Right kidney (tissue), 1 donor: ENCODE measurements at regions not wholly inside any gene's neighbourhood (a gene's known extent, or its start where the extent isn't known, plus 50 kb on each side); places are given as distances from the start of the nearest gene placed in this dataset.
"Not testable (repeated sequence)": the region's sequence is repeated elsewhere in the genome, so short reads cannot be mapped to it uniquely, and the experiment has no call there.

ENCODE experiments used
- DNase-seq: peaks from one replicate; pipeline ENCODE4 v3.0.0-alpha.2; 2016

DNA sequence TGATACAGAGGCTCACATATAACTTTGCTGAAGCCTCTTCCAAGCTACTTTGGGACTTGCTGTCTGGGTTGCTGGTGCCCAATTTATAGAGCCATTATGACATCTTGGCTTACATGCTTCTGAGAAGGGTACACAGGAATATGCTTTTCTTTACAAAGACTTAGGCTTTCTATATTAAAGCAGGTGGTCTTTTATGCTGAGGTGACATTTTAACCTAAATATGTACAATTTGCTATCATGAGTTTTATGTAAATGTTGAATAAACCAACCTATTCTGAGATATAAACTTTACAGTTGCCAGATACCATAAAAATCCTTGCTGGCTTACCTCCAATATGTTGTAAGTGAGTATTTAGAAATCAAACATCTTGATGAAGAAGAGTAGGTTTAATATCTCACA, 509.2 kb upstream of the CHD1 start:
- no peak for DNase-seq

DNA sequence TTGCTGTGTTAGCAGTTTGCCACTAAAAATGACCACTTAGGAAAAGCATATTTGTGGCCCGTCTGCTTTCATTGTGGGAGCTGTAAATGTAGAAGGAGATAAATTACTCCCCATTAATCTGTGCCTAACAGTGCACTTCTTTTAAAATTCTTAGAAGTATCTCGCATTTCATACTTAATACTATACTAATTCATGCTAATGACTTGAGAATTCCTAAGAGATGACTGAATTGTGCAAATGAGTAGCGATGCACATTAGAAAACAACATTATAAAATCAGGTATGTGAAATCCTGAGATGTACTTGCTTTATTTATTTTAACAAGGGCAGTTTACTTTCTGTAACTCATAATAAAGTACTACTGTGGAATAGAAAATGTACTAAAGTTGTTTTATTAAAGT, 494.6 kb upstream of the CHD1 start:
- not testable (repeated sequence) for DNase-seq

DNA sequence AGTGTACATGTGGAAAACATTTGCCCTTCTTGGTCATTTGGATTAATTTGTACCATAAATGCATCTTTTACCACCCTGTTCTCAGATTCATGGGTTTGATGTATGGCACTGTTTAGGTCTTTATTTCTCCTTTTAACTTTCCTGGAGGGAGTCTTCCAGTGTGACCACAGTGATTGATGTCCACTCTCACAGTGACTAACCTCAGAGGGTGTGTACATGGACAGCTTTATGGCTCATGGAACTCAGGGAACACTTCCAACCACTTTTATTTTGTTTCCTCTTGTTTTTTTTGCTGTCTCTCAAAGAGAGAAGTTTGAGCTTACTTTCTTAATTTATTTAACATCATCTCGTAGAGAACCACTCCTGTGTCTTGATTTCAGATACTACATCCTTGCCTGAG, 489.8 kb upstream of the CHD1 start:
- DNase-seq, result not testable (repeated sequence)

DNA sequence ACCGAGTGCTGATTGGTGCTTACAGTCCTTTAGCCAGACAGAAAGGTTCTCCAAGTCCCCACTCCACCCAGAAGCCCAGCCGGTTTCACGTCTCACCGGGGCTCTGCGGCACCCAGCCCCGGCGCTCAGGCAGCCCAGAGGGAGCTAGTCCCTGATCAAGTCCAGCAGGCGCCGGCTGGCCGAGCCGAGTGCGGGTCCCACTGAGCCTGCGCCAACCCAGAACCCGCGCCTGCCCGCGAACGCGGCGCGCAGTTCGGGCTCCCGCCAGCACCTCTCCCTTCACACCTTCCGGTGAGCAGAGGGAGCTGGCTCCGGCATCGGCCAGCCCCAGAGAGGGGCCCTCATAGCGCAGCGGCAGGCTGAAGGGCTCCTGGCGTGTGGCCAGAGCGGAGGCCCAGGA, 481.6 kb upstream of the CHD1 start:
- DNase-seq, result not testable (repeated sequence)

DNA sequence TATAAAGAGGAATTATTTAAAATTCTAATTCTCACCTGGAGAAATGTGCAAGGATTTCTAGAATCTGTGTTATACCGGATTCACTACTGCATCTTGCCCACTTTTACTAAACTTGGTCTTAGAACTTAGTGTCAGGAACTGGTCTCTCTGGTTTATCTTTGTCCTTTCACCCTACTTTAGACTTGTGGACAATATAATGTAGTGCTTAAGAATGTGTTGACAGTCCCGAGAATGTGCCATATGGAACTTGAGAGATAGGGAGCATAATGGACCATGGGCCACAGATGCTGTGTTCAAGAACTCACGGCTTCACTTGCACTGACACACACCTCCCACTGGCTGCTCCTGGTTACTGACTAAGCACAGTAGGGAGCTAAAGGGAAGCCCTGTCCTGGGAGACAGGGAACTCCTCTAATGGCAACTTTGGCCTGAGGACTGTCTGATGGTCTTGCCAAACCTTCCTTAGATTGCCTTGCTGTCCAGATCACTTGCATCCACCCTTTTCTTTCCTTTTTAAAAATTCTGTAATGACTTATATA, 476.0 kb upstream of the CHD1 start:
- DNase-seq, result not testable (repeated sequence)

DNA sequence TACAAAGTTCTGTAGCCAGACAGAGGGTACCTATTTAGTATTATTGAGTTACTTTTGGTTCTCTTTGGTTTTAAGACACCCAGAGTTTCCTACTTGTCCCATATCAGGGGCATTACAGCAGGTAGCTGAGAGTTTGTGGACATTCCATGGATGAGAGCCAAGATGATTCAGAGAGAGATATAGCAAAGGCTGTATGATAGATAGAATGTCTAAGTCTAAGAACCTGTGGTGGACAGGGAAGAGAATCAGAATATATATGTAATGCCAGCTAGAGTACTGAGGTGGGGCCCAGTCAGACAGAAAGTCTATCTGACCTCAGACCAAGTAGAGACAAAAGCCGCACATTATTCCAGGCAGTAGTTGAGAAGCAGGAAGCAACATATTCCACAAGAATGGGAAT, 471.8 kb upstream of the CHD1 start:
- not testable (repeated sequence) for DNase-seq

DNA sequence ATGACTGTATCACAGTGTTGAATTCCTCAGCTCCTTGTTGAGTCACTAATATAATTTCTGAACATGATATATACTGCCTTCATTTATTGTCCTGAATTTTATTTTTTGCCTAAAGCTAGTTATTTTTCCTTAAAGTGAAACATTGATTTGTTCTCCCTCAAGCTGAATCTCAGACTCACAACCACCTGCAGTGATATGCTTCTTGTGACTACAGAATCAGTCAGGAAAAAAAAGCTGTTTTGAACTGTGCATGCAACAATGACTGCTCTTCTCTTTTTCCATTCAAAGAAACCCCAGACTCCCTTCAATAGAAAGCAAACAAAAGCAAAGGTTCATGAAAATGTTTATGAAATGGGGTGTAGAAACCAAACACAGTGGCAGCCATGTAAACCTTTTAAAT, 470.2 kb upstream of the CHD1 start:
- DNase-seq, result no peak

DNA sequence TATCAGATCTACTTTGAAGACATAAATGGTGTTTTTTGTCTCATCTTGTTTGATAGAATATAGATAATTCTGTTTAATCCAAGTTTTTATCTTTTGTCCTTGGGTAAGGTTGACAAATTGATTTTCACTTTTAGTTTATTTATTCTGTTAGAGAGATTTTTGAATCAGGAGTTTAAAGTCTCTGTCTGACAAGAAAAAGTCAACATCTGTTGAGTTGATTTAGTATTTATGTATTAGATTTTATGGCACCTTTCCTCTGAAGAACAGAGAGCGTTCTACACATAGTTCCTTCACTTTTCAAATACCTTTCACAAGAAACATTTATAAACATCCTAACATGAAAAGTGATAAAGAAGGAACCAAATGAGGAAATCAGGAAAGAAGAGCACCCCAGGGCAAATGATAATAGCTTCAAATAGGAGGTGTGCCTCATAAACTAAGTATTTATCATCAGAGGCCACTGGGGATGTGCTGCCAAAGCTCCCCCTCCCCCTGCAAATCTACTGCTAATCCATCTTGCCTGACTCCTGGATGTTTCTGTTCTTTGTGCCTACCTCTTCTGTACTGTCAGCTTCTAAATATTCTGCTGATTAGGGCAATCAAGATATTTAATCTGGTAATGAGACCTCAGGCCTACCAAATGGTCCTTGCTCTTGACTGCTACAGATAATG, 457.7 kb upstream of the CHD1 start:
- no peak for DNase-seq

DNA sequence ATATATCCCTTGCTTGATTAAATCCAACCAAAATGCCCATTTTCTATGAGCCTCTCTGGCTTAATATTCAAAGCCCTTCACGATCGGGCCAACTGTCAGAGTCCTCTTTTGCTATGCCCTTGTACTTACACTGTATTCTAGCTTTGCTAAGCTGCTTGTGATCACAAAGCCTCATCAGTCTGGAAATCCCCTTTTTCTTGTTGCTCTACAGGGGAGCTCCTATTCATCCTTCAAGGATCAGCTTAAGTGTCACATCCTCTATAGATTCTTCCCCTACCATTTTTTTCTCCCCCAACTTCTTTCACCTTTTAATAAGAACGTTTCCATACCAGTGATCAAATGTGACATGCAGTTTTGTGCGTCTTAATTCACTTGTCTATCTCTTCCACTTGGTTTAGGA, 450.4 kb upstream of the CHD1 start:
- no peak for DNase-seq

DNA sequence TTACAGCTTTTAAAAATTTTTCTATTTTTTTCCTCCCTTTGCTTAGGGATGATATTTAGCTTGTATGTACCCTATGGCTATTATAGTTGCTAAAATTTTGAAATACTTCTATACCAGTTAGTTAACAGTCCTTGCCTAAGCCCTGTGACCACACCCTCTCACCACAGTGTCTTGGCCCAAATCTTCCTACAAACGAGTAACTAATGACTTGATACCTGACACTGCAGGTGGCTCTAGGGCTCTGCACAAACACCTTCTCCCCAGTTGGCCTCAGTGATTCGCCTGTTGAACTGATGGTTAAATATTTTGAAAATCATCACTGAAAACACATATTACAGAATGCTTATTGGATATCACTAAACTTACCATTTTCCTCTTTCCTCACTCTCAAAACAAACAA, 449.6 kb upstream of the CHD1 start:
- DNase-seq, result no peak

DNA sequence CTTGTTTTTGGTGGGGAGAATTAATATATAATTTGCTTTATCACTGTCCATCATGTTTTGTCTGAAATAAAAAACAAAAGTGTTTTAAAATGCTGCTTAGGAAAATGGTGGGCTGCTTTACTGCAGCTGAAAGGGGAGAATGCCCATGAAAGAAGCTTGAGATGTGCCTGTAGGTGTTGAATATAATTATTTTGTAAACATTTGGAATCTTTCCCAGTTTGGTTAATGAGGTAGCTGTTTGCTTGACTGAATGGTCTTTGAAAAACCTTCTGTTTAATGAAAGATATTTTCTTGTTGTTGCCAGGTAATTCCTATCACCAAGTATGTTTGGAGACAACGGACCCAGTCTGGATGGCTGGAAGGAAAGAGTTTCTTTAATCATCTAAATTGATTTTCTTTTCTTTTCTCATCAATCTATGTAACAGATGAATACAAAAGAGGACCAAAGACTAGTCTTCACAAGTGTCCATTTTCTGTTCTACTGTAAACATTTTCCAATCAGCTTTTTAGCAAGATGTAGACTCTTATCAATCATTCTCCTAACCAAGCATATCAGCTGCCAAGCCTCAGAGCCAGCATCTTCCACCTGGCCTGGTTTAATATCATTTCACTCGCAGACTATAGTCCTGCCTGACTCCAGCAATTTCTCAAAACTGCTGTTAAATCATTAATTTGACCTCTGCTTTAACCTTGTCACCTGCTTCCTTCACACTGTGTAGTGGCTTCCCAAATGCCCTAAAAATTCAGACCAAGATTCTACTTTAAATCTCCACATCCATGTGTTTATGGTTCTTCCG, 441.2 kb upstream of the CHD1 start:
- no peak for DNase-seq

DNA sequence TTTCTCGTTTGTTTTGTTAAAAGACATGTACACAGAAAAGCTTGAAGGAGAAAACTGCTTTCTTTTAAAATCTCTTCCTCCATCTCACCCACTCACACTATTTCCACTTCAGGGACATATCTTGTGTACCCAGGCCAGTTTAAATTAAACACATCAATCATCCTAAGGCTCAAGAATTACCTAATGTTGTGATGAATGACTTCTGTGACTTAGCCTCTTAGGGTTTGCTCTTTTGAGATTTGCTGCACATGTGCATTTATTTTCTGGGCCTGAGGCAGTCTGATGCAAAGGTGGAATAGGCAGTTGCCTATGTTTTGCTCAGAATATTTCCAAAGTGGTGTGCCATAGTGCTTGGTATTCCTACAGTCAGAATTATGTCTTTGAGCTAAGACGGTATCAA, 439.9 kb upstream of the CHD1 start:
- DNase-seq, result no peak

DNA sequence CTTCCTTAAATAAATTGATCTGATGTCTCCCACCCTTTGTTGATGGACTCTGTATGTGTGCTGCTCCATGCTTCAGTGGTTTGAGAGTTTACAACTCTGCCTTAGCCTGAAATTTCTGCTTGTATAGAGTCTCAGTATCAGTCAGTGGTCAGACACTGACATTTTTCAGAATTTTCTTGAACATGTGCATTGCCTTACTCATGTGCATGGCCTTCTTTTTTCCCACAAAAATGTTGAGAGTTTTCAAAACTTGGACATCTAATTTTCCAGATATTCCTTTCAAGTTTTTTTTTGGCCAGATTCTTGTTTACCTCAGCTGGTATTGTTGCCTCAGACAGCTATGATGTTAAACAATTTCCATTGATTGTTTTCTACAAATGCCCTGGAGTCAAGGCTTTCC, 427.1 kb upstream of the CHD1 start:
- no peak for DNase-seq

DNA sequence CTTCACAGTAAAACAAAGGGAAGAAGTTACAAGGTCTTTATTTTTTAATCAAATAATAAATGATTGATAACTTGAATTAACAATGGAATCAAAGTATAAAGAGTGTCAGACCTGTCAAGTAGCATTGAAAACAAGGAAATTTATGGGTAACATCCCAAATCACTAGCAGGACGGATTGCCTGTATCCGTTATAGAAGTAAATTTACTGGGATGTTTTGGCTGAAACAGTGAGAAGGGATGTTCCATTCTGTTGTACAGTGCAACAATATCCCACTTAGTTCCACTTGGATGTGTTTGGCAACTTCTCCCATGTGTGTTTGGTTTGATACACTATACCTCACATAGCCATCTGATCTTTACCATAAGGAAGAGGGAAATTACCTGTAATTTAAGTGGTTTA, 421.0 kb upstream of the CHD1 start:
- DNase-seq, result no peak

DNA sequence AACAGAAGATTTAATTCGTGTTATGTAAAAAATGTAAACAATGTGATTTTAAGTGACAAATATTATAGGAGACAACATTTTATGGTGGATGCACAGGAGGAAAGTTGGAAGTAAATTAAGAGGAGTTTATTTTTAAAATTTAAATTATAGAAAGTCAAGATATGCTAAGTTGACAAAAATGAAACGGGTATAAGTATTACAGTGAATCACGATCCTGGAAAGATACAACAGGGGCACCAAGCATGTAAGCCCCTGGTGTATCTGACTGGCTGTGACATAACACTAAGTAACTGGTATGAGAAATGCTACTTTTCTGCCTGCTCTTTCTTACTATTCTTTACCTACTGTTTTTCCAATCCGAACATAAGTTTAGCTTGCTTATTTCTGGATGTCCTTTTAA, 419.8 kb upstream of the CHD1 start:
- DNase-seq, result no peak

DNA sequence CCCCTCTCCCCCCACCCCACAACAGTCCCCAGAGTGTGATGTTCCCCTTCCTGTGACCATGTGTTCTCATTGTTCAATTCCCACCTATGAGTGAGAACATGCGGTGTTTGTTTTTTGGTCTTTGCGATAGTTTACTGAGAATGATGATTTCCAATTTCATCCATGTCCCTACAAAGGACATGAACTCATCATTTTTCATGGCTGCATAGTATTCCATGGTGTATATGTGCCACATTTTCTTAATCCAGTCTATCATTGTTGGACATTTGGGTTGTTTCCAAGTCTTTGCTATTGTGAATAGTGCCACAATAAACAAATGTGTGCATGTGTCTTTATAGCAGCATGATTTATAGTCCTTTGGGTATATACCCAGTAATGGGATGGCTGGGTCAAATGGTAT, 411.0 kb upstream of the CHD1 start:
- not testable (repeated sequence) for DNase-seq

DNA sequence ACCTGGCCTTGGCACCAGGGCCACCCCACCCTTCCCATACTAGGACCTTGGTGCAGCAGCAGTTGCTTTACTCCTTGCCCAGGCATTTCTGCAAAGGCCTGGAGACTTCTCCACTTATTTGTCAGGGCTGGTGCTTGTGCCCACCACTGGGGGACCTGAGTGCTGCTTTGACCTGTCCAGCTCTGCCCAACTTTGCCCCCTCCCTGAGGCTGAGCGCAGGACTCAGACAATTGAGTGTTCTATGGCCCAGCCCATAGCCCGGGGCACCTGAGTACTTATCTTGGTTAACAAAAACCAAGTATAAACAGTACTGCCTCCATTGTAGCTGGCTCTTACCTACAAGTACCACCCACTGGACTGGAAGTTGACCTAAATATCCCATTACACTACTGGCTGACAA, 406.1 kb upstream of the CHD1 start:
- DNase-seq, result no peak

DNA sequence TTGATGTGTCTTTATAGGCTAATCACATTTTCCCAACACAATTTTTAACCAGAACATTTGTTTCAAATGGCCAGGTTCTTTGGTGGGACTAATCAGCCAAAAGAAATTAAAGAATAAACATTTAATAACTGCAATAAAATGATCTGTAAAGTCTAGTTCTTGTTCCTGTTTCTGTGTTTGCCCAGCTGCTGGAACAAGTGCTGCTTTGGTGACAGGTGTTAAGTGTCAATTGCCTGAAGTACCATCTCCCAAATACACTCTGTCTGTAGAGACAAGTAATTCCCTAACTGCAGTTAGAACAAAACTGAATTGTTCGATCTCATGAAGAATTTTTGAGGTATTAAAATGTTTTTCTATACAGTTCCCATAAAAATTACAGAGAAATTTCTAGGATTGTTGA, 402.3 kb upstream of the CHD1 start:
- DNase-seq, result no peak

DNA sequence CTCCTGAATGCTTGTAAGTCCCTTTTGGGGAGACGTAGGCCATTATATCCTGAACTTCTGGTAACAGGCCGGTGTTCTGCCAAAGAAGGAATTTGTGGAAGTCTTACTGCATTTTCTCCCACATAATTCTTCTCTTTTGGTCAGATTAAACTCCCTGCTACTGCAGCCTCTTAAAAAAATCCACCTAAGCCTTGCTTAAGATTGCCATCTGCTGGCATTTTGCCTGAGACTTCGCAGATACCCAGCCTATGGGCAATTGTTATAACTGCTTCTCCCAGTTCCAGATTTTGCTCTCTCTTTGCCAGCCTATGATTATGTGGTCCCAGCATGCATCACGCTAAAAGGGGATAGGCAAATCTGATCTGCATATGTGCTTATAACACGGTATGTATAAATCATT, 391.6 kb upstream of the CHD1 start:
- DNase-seq, result no peak

DNA sequence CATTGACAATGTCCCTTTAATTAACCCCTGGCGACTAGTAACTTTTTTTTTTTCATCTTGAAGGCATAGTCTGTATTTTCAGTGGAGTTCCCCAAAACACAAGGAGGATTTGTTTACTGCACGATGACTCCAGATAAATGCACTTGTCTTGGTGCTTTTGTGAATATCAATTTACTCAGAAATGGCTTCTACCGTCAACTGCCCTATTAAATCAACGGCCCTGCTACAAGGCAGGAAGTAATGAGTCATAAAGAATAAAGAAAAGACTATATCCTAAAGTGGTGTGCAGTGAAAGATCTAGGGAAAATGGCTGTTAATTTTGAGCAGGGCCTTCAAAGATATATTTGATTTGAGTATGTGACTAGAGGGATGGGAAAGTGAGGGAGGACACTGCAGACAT, 388.3 kb upstream of the CHD1 start:
- no peak for DNase-seq

DNA sequence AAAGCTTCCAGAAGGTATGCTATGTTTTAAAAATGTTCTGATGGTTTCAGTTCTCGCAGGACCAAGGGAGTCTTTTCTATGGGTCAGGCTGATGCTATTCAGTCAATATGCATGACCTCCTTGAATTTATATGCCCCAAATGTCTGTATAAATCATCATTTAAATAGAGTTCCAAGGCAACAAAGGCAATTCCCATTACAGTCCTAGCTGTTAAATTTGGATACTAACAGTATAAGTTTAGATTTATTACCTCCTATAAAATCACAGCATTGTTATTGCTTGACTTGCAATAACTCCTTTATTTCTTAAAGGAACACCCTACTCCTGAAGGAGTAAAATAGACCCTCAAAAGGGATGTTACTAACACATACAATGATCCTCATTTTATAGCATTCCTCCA, 387.7 kb upstream of the CHD1 start:
- no peak for DNase-seq

DNA sequence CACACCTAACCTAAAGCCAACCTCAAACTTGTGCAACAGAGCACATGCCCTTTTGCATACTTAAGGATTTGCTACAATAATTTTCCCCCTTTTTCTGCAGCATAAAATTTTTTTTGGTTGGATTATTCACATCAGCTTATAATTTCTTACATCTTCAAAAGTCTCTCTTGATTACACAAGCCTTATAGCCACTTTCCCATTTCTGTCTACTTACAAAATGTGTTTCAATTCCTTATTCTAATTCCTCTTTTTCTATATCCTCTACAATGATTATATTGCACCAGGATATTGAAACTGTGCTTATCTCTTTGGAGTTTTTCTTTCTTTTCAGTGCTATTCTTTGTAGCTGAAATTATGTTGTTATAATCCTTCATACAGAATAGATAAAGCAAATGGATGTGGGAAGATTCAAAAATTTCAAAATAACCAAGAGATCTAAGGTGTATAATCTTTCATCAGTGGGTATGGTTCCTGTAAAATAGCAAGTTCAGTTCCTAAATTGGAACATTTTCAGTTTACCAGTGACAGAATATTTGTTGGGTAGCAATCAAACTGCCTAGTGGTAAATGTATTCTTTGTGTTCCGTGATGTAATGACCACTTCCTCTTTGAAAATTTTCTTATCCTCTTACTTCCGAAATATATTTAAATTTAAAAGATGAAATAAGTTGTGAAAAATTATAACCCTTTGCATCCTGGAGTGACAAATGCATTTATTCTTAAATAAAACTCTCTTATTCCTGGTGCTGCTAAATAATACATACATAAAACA, 386.8 kb upstream of the CHD1 start:
- DNase-seq, result no peak

DNA sequence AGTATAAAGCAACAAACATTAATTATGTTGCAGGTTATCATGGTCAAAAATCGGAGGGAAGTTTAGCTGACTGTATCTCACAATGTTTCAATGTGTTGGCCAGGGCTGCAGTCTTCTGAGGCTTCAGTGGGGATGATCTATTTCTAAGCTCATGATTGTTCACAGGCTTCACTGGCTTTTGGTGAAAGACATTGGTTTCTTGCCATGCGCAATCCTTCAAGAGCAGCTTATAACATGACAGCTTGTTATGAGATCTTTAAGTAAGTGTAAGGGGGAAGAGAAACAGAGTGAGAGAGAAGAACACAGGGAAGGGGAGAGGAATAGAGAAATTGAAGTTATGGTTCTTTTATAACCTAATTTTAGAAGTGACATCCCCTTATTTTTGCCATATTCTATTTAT, 385.9 kb upstream of the CHD1 start:
- DNase-seq, result no peak
